Fibroblast of skin of abdomen (primary cell): ENCODE measurements at regions not wholly inside any gene's neighbourhood (a gene's known extent, or its start where the extent isn't known, plus 50 kb on each side); places are given as distances from the start of the nearest gene placed in this dataset.

ENCODE experiments used
- DNase-seq: peaks from one replicate; pipeline ENCODE4 v3.0.0-alpha.2; 2013

- DNase-seq: no peak
These were observed 597.3 kb downstream of the PLCL1 start for GRCh38 chr2:198401644-198402043.

- no peak for DNase-seq
These were observed 596.6 kb downstream of the PLCL1 start for GRCh38 chr2:198400999-198401398.

GRCh38 chr2:198394208-198394607, 589.8 kb downstream of the PLCL1 start:
- DNase-seq: no peak

DNA sequence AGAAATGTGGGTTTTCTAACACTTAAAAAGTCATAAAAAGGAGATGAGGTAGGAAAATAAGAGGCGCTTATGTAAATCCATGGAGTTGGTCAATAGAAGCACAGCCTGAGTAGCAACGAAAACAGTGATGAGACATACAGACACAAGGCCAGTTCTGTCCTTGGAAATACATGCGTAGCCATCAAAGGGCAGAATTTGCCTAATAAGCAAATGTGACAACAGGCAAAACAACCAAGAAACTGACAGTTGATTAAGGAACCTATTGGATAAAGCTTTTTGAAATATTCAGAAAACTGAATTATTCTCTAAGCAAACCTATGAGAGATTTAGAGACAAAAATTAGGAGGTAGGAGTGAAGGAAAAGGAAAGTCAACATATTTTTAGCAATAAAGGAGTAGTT, 586.3 kb downstream of the PLCL1 start:
- no peak for DNase-seq

DNA sequence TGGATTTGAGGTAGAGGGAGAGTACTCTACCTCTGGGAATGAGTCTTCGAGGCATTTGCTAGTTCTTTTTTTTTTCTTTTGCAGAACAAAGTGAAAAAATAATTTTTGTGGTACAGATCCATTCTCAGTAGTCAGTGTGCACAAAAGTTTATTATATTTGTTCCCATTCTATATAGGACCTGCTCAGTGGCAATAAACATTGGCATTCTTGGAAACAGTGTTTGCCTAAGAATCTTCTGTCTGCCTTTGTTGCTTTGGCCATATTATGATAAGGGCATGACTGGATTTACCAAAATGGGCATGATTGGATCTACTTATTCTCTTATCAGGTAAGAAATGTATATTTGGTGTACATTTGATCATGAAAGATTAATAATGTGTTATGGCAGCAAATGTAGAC, 583.3 kb downstream of the PLCL1 start:
- DNase-seq: no peak

DNA sequence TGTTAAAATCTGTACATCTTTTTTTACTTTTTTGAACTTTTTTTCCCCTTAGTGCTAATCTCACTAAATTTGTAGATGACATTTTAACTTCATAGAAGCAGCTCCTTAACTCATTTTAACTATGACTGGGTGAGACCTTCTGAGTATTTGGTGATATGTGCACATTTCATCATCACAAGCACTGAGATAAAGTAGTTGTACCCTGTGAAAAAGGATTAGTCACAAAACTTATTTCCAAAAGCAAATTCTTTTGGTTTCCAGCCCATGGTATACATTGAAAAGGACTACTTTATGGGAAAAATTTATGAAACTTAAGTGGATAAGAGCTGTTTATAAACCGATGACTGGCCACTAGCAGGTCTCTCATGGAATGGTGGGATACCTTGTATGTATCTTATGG, 581.5 kb downstream of the PLCL1 start:
- peak; percentile 43 for DNase-seq

GRCh38 chr2:198385326-198385725, 580.9 kb downstream of the PLCL1 start:
- no peak for DNase-seq

- peak; percentile 43 for DNase-seq
These were observed 579.0 kb downstream of the PLCL1 start for GRCh38 chr2:198383392-198383791.

- no peak for DNase-seq
These were observed 578.4 kb downstream of the PLCL1 start for GRCh38 chr2:198382811-198383210.

- DNase-seq: no peak
These were observed 572.3 kb downstream of the PLCL1 start for GRCh38 chr2:198376677-198377076.

- DNase-seq: no peak
These were observed 570.7 kb downstream of the PLCL1 start for GRCh38 chr2:198375083-198375410.

- DNase-seq: peak; percentile 80
These were observed 570.1 kb downstream of the PLCL1 start for GRCh38 chr2:198374375-198375082.

DNA sequence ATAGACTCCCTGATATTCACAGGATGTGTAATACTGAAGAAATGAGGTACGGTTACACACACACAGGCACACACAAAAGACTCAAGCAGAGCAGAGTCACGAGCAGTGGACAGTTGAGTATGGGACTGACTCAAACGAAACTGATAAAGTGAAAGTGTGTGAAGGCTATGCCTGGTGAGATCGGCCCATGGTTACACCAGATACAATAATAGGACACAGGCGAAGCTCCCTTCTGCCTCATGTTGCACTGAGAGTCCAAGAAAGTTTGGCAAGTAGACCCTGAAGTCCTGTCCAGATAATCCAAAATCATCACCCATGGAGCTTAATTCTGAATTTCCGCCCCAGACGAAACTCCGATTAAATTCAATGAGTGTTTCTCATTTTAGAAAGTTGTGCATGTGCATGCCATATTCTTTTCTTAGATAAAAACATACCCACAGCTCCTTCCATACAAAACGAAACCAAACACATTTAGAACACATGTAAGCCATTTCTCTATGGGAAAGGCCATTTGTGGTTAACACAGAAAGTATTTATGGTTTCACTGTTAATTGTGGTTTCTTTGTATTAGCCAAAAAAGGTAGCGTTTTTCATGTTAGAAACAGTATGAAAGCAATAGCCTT, 567.6 kb downstream of the PLCL1 start:
- DNase-seq: peak; percentile 68

GRCh38 chr2:198371329-198371728, 566.9 kb downstream of the PLCL1 start:
- no peak for DNase-seq

DNA sequence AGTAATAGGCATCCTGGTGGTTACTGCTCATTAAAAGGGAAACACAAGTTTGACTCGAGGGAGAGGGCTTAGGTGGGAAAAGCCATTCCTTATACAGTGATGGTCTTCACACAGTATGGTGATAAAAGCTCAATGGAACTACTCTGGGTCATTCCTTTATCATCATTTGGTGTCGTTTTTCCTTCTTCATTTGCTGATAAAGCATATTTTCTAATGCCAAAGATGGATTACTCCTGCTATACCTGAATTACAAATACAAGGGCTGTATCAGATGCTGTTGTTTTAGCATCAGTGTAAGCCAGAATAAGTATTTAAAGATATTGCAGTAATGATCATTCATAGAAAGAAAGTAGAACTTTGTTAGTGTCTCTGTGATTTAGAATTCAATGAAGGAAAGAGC, 563.7 kb downstream of the PLCL1 start:
- DNase-seq: no peak

GRCh38 chr2:198362740-198363139, 558.3 kb downstream of the PLCL1 start:
- DNase-seq: no peak

DNA sequence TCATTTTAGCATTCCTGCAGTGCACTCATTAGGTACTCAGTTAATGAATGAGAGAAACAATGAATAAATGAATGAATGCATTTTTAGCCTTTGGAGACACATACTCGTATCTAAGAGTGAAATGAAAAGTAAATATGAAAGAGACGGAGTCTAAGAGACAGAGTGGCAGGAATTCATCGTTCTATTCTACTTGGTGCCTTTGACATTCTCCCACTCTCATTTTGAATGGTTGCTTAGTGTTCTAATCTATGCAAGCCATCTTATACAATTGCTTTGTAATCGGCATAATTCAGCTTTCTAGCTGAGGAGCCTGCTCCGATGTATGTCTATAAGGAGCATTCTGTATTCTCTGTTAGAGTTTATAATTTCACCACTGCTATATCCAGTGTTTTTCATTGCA, 554.9 kb downstream of the PLCL1 start:
- no peak for DNase-seq

GRCh38 chr2:198356157-198356556, 551.8 kb downstream of the PLCL1 start:
- no peak for DNase-seq

- DNase-seq: no peak
These were observed 547.3 kb downstream of the PLCL1 start for GRCh38 chr2:198351647-198352046.

DNA sequence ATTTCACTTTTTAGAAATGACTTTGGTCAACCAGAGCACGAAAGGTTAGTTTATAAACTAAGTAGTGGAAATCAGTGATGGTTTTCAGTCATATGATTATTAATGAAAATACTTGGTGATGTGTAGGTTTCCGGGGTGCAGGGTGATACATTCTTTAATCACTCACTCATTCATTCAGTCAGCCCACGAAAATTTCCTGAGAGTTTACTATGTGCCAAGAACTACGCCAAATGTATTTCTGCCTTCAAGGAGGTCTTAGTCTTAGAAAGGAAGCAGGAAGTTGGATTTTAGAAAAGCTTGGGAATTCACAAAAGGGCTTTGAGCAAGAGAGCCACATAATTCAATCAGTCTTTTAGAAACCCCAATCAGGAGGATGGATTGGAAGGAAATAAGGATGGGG, 543.6 kb downstream of the PLCL1 start:
- DNase-seq: peak; percentile 59

DNA sequence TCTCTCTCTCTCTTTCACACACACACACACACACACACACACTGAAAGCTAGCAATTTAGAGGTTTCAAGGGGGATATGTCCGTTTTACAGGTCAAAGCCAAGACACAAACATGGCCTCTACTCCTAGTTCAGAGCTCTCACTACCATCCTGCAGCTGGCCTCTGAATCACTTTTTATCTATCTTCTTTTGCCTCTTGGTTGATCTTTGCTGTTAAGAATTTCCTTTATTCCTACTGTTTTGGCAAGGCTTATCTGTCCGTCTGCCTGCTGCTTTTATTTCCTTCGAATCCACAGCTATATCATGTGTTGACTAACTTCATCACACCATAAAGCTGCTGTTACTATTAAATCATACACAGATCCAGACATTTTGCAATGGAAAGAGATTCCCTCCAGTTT, 543.0 kb downstream of the PLCL1 start:
- DNase-seq: peak; percentile 20

GRCh38 chr2:198343471-198343870, 539.1 kb downstream of the PLCL1 start:
- no peak for DNase-seq

DNA sequence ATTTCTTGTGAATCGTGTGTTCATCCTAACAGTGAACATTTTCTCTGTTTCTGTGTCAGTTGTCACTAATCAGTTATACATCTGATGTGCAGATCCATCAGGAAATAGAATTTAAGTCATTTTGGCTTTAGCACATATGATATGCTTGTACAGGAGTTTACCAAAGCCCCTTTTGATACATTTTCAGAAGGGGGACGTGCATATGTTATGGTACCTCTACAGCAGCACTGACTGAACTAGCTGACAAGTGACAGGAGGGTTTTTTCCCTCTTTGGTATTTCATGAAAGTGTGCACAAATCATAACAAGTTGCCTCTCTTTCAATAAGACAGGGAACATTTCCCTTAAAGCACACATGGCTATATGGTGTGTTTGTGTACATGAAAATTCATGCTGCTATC, 536.5 kb downstream of the PLCL1 start:
- no peak for DNase-seq

DNA sequence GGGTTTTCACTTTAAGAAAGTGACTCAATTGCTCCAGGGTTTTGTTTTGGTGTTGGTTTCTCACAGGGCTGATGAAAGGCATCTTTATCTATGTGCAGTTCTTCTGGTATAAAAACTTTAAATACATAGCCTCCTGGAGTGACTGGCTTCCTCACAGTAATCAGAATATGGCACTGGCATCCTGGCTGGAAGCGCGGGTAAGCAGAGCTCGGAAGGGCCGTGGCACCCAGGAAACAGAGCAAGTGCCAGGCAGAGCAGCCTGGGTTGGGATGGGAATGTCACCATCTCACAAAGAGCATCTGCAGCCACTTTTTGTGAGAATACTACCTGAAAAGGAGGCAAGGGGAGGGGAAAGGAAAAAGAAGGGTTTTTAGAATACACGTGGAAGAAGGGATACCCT, 534.7 kb downstream of the PLCL1 start:
- no peak for DNase-seq

DNA sequence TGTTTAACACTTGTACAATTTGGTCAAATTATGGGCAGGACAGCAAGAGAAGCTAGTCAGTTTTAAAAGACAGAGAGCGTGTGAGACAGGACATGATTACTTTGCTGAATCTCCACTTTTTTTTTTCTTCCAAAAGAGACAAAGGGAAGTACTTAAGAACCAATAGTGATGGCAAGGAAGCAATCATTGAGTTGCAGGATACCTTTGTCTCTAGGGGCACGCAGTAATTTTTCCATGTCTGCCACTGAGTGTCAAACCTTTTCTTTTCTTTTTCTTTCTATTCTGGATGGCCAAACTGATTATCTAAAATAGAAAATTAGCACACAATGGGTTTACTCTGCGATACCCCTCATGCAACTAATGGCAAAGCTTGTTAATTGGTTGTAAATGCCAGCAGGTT, 533.0 kb downstream of the PLCL1 start:
- no peak for DNase-seq
